Stimulated activated memory B cell treated with anti-CD40 and anti-IgM and Interleukin-4, amounts not matched to agents 10 μg/mL and 1 μg/mL and 100 μg/mL, for 72 hours (primary cell): ENCODE measurements at regions not wholly inside any gene's neighbourhood (a gene's known extent, or its start where the extent isn't known, plus 50 kb on each side); places are given as distances from the start of the nearest gene placed in this dataset.
A peak's percentile ranks its signal among the peaks of the same experiment; 100 is the strongest.

ENCODE experiments used
- ATAC-seq: fragments of 150-1000 bp; cut with Tn5 transposase; 2 replicates; pipeline ENCODE4 v1.10.0; 2021
- H3K27ac Mint-ChIP-seq: one replicate; pipeline ENCODE4 v1.8.0; 2022; ENCODE audit warnings: mild to moderate bottlenecking, mixed read lengths
- H3K27me3 Mint-ChIP-seq: one replicate; pipeline ENCODE4 v1.8.0; 2022; ENCODE audit warnings: mixed read lengths
- H3K36me3 Mint-ChIP-seq: one replicate; pipeline ENCODE4 v1.8.0; 2022; ENCODE audit warnings: mixed read lengths
- H3K4me1 Mint-ChIP-seq: one replicate; pipeline ENCODE4 v1.8.0; 2022; ENCODE audit warnings: mixed read lengths
- H3K4me3 Mint-ChIP-seq: one replicate; pipeline ENCODE4 v1.8.0; 2022; ENCODE audit warnings: mild to moderate bottlenecking, moderate library complexity, mixed read lengths
- H3K9me3 Mint-ChIP-seq: one replicate; pipeline ENCODE4 v1.8.0; 2022; ENCODE audit warnings: mixed read lengths

DNA sequence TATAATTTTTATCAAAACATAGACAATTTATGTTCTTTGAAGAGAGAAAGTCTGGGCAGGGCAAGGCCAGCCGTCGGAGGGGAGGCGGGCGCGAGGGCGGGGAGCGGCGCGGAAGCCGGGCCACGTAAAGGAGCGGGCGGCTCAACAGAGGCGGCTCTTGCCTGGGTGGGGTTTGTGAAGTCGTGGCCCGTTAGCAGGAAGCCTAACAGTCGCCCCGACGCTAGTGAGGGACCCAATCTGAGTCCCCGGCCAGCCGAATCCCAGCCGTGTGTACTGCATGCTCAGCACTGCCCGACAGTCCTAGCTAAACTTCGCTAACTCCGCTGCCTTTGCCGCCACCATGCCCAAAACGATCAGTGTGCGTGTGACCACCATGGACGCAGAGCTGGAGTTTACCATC lies 1129.2 kb downstream of the CDH9 start:
- no peak overlapping the region for H3K27ac Mint-ChIP-seq
- no peak for ATAC-seq
- no peaks in the 10 kb centered on the region for H3K4me1 Mint-ChIP-seq
- H3K27me3 Mint-ChIP-seq = no peaks in the 10 kb centered on the region
- peaks cover 5% of the 10 kb centered on the region for H3K9me3 Mint-ChIP-seq
- no peaks in the 10 kb centered on the region for H3K36me3 Mint-ChIP-seq
- no peak overlapping the region for H3K4me3 Mint-ChIP-seq

DNA sequence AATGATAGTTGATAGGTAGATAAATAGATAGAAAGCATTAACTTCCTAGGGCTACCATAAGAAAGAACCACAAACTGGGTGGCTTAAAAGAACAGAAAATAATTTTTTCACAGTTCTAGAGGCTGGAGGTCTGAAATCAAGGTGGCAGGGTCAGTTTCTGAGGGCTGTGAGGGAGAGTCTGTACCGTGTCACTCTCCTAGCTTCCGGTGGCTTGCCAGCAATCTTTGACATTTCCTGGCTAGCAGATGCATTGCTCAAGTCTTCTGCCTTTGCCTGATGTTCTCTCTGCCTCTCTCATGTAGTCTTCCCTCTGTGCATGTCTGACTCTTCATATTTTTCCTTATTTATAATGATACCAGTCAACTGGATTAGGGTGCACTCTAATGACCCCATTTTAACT lies 1132.7 kb downstream of the CDH9 start:
- no peaks in the 10 kb centered on the region for H3K27me3 Mint-ChIP-seq
- H3K27ac Mint-ChIP-seq = no peak overlapping the region
- no peaks in the 10 kb centered on the region for H3K4me1 Mint-ChIP-seq
- no peak for ATAC-seq
- no peaks in the 10 kb centered on the region for H3K36me3 Mint-ChIP-seq
- H3K4me3 Mint-ChIP-seq = no peak overlapping the region
- H3K9me3 Mint-ChIP-seq = peaks cover 3% of the 10 kb centered on the region

DNA sequence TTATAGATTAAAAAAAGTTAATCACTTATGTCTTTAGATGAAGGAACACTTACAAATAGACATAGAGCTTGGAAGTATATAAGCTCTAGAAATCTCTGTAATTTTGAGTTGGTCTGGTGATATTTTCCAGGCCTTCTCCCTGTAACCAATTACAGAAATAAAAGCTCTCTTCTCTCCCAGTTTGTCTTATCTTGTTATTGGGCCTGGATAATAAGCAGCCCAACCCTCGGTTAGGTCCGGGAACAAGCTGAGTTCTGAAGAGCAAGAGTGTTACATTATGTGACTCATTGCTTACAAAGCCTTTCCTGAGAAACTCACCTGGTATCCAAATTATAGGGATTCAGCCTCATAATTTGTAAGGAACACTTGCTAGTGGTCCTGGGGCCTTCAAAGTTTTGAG lies 1146.2 kb downstream of the CDH9 start:
- H3K4me1 Mint-ChIP-seq = no peaks in the 10 kb centered on the region
- no peak overlapping the region for H3K4me3 Mint-ChIP-seq
- no peaks in the 10 kb centered on the region for H3K27me3 Mint-ChIP-seq
- no peaks in the 10 kb centered on the region for H3K9me3 Mint-ChIP-seq
- ATAC-seq = no peak
- no peak overlapping the region for H3K27ac Mint-ChIP-seq
- no peaks in the 10 kb centered on the region for H3K36me3 Mint-ChIP-seq

DNA sequence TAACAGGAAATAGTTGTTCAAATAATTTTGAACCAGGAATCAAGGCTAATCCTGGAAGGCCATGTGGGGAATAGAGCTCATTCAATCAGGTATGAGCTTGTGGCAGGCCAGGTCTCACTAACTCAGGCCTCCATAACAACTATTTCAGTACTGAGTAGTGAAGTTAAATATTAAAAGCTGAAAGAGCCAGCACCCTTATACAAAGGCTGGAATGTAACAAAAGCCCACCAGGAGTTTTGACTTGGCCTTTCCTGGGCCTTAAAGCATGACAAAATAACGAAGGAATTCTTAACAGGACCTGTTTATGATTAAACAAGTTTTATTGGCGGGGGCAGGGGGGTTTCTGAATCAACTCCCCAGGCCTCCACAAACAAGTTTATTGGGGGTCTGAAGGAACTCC lies 1146.7 kb downstream of the CDH9 start:
- ATAC-seq = no peak
- Mint-ChIP-seq H3K9me3 (no peaks in the 10 kb centered on the region), H3K27me3 (no peaks in the 10 kb centered on the region), H3K4me3 (no peak overlapping the region), H3K36me3 (no peaks in the 10 kb centered on the region), H3K27ac (no peak overlapping the region), H3K4me1 (no peaks in the 10 kb centered on the region)

DNA sequence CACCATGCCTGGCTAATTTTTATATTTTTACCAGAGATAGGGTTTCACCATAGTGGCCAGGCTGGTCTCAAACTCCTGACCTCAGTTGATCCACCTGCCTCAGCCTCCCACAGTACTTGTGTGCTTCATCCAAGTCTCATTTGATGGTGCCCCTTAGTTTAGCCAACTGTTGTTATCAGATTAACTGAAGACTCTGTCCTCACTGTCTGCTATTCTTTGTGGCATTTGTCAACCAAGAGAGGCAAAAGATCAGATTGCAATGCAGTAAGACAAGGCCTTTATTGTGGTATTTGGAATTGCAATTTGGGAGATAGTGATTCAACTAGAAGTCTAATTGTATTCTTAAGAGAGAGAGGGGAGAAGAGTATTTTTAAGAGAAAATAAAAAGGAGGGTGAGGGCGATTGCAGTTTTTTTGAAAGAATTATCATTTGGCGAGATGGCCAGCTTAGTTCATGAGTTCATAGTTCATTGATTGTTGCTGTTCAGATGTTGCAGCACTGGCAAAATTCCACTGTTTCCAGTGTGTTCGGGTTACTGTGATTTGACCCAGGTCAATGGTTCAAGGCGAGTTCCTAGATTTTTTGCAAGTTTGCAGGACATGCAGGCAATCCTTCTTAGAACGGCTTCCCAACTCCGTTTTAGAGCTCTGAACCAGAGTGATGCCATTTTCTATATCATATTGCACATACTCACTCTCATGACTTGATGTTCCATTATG lies 1156.9 kb downstream of the CDH9 start:
- Mint-ChIP-seq H3K9me3 (peaks cover 7% of the 10 kb centered on the region), H3K36me3 (no peaks in the 10 kb centered on the region), H3K4me1 (no peaks in the 10 kb centered on the region), H3K27ac (no peak overlapping the region), H3K27me3 (no peaks in the 10 kb centered on the region), H3K4me3 (no peak overlapping the region)
- no peak for ATAC-seq

DNA sequence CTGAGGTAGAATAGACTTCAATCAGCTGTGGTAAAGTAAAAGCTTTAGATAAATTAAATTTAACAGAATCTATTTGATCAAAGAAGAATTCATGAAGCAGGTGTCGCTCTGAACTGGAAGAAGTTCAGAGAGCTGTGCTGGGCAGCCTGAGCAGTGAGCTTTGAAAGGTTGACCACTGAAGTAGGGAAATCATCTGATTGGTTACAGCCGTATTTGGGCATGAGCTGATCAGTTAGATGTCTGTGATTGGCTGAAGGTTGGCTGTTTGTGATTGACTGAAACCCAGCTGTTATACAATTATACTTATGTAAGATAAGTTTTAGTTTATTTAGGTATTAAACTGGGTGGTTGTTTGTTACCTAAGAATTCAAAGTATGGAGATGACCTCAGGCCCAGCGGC lies 1174.6 kb downstream of the CDH9 start:
- ATAC-seq = no peak
- Mint-ChIP-seq H3K9me3 (peaks cover 9% of the 10 kb centered on the region), H3K27me3 (no peaks in the 10 kb centered on the region)

GRCh38 chr5:25862276-25862675 lies 1176.1 kb downstream of the CDH9 start:
- no peak overlapping the region for H3K27ac Mint-ChIP-seq
- peaks cover 9% of the 10 kb centered on the region for H3K9me3 Mint-ChIP-seq
- H3K27me3 Mint-ChIP-seq = no peaks in the 10 kb centered on the region
- H3K36me3 Mint-ChIP-seq = no peaks in the 10 kb centered on the region
- H3K4me1 Mint-ChIP-seq = no peaks in the 10 kb centered on the region
- no peak for ATAC-seq
- no peak overlapping the region for H3K4me3 Mint-ChIP-seq

More for the DNA sequence above, 1174.6 kb downstream of the CDH9 start:
- H3K4me3 Mint-ChIP-seq = no peak overlapping the region
- H3K27ac Mint-ChIP-seq = no peak overlapping the region
- H3K4me1 Mint-ChIP-seq = no peaks in the 10 kb centered on the region
- H3K36me3 Mint-ChIP-seq = no peaks in the 10 kb centered on the region

DNA sequence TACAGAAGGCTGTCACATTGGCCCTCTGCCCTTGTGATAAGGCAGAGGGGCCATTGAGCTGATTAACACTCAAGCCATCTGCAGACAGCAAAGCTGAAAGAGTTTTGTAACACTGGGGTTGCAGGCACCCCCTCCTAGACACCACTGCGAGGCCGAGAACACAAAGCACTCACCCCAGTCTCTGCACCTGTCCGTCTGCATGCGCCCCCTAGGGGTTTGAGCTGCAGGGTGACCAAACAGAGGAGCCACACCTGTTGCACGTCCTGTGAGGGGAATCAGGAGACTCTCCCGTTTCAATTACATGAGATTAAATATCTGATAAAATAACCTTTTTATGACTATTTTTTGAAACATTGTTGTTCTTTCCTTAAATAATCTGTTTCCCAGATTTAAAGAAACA lies 1180.4 kb downstream of the CDH9 start:
- Mint-ChIP-seq H3K4me1 (no peaks in the 10 kb centered on the region), H3K27ac (no peak overlapping the region), H3K27me3 (no peaks in the 10 kb centered on the region), H3K36me3 (no peaks in the 10 kb centered on the region), H3K4me3 (no peak overlapping the region), H3K9me3 (peaks cover 9% of the 10 kb centered on the region)
- ATAC-seq = no peak

DNA sequence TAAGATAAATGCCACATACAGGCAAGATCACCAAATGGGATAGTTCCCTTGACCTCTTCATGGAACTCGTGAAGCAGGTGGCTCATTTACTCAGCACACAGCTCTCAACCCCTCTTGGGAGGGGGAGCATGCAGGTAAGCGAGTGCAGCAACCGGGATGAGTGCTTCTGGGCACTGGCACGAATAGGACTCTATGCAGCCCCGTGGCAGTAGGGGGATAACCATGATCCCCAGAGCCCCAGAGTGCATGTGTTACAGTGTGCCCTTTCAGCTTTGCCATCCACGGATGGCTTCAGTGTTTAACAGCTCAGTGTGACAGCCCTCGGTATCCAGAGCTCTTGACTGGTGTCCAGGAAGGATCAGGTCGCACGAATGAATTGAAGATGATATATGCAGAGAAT lies 1187.1 kb downstream of the CDH9 start:
- Mint-ChIP-seq H3K27ac (no peak overlapping the region), H3K36me3 (no peaks in the 10 kb centered on the region)
- no peak for ATAC-seq

DNA sequence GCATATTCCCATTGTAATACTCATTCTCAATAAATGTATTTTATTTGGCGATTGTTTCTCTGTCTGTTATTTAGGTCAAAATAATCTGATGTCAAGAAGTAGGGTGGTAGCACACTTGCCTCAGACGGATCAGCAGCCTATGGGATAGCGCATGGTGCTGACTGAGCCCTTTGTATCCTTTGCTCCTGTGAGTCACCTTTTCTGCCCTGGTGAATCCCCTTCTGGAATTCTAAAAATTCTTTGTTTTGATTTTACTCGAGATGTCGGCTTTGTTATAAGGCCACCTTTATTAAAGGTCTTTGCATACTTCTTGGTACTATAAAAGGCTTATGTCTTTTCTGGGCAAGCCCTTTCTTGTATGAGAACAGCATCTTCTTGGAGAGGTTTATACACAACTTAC lies 1187.8 kb downstream of the CDH9 start:
- H3K27me3 Mint-ChIP-seq = no peaks in the 10 kb centered on the region
- H3K4me3 Mint-ChIP-seq = no peak overlapping the region

More for the DNA sequence above, 1187.1 kb downstream of the CDH9 start:
- no peaks in the 10 kb centered on the region for H3K27me3 Mint-ChIP-seq
- H3K9me3 Mint-ChIP-seq = peaks cover 3% of the 10 kb centered on the region
- no peaks in the 10 kb centered on the region for H3K4me1 Mint-ChIP-seq
- H3K4me3 Mint-ChIP-seq = no peak overlapping the region

DNA sequence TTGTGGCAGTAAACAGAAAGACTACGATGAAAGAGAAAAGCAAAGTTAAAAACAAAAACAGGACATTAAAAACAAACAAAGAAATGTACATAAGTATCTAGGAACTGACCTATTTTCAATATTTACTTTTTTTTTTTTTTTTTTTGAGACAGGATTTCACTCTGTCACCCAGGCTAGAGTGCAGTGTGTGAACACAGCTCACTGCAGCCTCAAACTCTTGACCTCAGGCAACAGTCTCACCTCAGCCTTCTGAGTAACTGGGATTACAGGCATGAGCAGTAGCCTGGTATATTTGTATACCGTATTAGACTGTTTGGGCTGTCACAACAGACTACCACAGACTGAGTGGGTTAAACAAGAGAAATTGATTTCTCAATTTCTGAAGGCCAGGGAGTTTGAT lies 1189.1 kb downstream of the CDH9 start:
- Mint-ChIP-seq H3K4me1 (no peaks in the 10 kb centered on the region), H3K9me3 (peaks cover 5% of the 10 kb centered on the region), H3K36me3 (no peaks in the 10 kb centered on the region), H3K27me3 (no peaks in the 10 kb centered on the region), H3K27ac (no peak overlapping the region), H3K4me3 (no peak overlapping the region)
- ATAC-seq = no peak

More for the DNA sequence above, 1187.8 kb downstream of the CDH9 start:
- no peaks in the 10 kb centered on the region for H3K4me1 Mint-ChIP-seq
- H3K27ac Mint-ChIP-seq = no peak overlapping the region
- H3K9me3 Mint-ChIP-seq = peaks cover 5% of the 10 kb centered on the region
- no peak for ATAC-seq
- no peaks in the 10 kb centered on the region for H3K36me3 Mint-ChIP-seq

DNA sequence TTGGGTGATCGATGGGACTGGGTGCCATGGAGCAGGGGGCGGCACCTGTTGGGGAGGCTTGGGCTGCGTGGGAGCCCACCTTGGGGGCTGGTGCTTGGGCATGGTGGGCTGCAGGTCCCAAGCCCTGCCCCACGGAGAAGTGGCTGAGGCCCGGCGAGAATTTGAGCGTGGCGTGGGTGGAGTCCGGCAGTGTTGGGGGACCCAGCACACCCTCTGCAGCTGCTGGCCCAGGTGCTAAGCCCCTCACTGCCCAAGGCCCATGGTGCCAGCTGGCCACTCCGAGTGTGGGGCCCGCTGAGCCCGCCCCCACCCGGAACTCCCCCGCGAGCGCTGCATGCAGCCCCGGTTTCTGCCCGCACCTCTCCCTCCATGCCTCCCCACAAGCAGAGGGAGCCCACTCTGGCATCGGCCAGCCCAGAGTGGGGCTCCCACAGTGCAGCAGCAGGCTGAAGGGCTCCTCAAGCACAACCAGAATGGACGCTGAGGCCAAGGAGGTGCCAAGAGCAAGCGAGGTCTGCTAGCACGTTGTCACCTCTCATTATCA lies 1178.6 kb upstream of the CDH10 start:
- H3K36me3 Mint-ChIP-seq = no peaks in the 10 kb centered on the region
- no peak overlapping the region for H3K27ac Mint-ChIP-seq
- H3K27me3 Mint-ChIP-seq = no peaks in the 10 kb centered on the region
- ATAC-seq = peak; percentile 43
- H3K9me3 Mint-ChIP-seq = peaks cover 2% of the 10 kb centered on the region
- H3K4me3 Mint-ChIP-seq = no peak overlapping the region
- H3K4me1 Mint-ChIP-seq = no peaks in the 10 kb centered on the region
